NCI-H1930 (cell line): ENCODE measurements at regions not wholly inside any gene's neighbourhood (a gene's known extent, or its start where the extent isn't known, plus 50 kb on each side); places are given as distances from the start of the nearest gene placed in this dataset.

ENCODE experiments used
- DNase-seq, 2 experiments: peaks; one replicate each; lab custom pipeline; 2025; lab: John Stamatoyannopoulos, UW

- DNase-seq, result no peak
These were observed 167.3 kb upstream of the GRIN2B start for GRCh38 chr12:14148489-14149270.

GRCh38 chr12:14153803-14154202, 172.4 kb upstream of the GRIN2B start:
- DNase-seq, result no peak

GRCh38 chr12:14156606-14157005, 175.2 kb upstream of the GRIN2B start:
- DNase-seq, result no peak

GRCh38 chr12:14157088-14157747, 175.8 kb upstream of the GRIN2B start:
- no peak for DNase-seq

GRCh38 chr12:14164266-14164665, 182.9 kb upstream of the GRIN2B start:
- no peak for DNase-seq

- peak; percentile 24 to 50 for DNase-seq
These were observed 185.7 kb upstream of the GRIN2B start for GRCh38 chr12:14167005-14167628.

- DNase-seq, result no peak
These were observed 187.9 kb upstream of the GRIN2B start for GRCh38 chr12:14169281-14169680.

- no peak for DNase-seq
These were observed 189.7 kb upstream of the GRIN2B start for GRCh38 chr12:14171106-14171505.

- DNase-seq, result no peak
These were observed 190.3 kb upstream of the ATF7IP start for GRCh38 chr12:14175206-14175605.

- DNase-seq, result peak; percentile 45 to 70
These were observed 179.9 kb upstream of the ATF7IP start for GRCh38 chr12:14185427-14186192.

GRCh38 chr12:14186193-14186502, 179.3 kb upstream of the ATF7IP start:
- no peak for DNase-seq

- no peak for DNase-seq
These were observed 178.5 kb upstream of the ATF7IP start for GRCh38 chr12:14187002-14187401.

GRCh38 chr12:14187966-14188365, 177.5 kb upstream of the ATF7IP start:
- DNase-seq, result no peak

GRCh38 chr12:14188744-14189143, 176.7 kb upstream of the ATF7IP start:
- DNase-seq, result no peak

GRCh38 chr12:14190694-14191093, 174.8 kb upstream of the ATF7IP start:
- no peak for DNase-seq

GRCh38 chr12:14191612-14192011, 173.9 kb upstream of the ATF7IP start:
- no peak for DNase-seq

- DNase-seq, result no peak
These were observed 171.8 kb upstream of the ATF7IP start for GRCh38 chr12:14193639-14194038.

- no peak for DNase-seq
These were observed 170.9 kb upstream of the ATF7IP start for GRCh38 chr12:14194572-14194971.

- DNase-seq, result no peak
These were observed 165.9 kb upstream of the ATF7IP start for GRCh38 chr12:14199455-14200198.

- DNase-seq, result no peak
These were observed 164.9 kb upstream of the ATF7IP start for GRCh38 chr12:14200598-14200997.

GRCh38 chr12:14201291-14201690, 164.2 kb upstream of the ATF7IP start:
- DNase-seq, result no peak
